Adrenal gland (tissue), 9 donors: ENCODE measurements at regions not wholly inside any gene's neighbourhood (a gene's known extent, or its start where the extent isn't known, plus 50 kb on each side); places are given as distances from the start of the nearest gene placed in this dataset.

Experiments
- DNase-seq, 7 donors: peaks; one replicate each; pipeline ENCODE4 v3.0.0-alpha.2; 2019 to 2020
- H3K27ac ChIP-seq, 5 donors: fragments of 200-600 bp; sonication (generic) in 4 of 5; 1 replicate in 3 of 5; 2 replicates in 2 of 5; pipeline versions ENCODE4 v1.5.1 to v1.8.0; 2016 to 2020; ENCODE audit warnings: mild to moderate bottlenecking in 1 of 5
- H3K27me3 ChIP-seq: fragments of 200-600 bp; 2 replicates; pipeline ENCODE4 v1.8.0; 2021
- H3K36me3 ChIP-seq, 2 donors: fragments of 200-600 bp; replicated peaks in 1 of 2; 1 replicate in 1 of 2; 2 replicates in 1 of 2; pipeline versions ENCODE4 v1.5.1 to v1.8.0; 2018 to 2022
- H3K4me1 ChIP-seq, 2 donors: fragments of 200-600 bp; replicated peaks in 1 of 2; 1 replicate in 1 of 2; 2 replicates in 1 of 2; pipeline versions ENCODE4 v1.5.1 to v1.8.0; 2018 to 2021
- H3K4me3 ChIP-seq, 4 donors: fragments of 200-600 bp; sonication (generic) in 3 of 4; one replicate each; pipeline ENCODE4 v1.5.1; 2016 to 2018
- H3K9me3 ChIP-seq, 3 donors: fragments of 200-600 bp; sonication (generic) in 1 of 3; replicated peaks in 1 of 3; 1 replicate in 2 of 3; 2 replicates in 1 of 3; pipeline versions ENCODE4 v1.5.1 to v1.8.0; 2016 to 2021
- CTCF ChIP-seq, 6 experiments: fragments of 450-650 bp in 4 of 6; fragments of 200-600 bp in 2 of 6; sonication (generic) in 1 of 6; IDR thresholded peaks; 1 replicate in 5 of 6; 2 replicates in 1 of 6; pipeline versions ENCODE4 v1.5.1 to v1.8.0; 2016 to 2021; ENCODE audit warnings: antibody characterized with exemption in 6 of 6, mild to moderate bottlenecking in 2 of 6, moderate library complexity in 1 of 6
- POLR2A ChIP-seq, 2 donors: fragments of 450-650 bp; IDR thresholded peaks; one replicate each; pipeline ENCODE4 v1.6.1; 2017; ENCODE audit warnings: antibody characterized with exemption in 2 of 2, mild to moderate bottlenecking in 2 of 2, moderate library complexity in 1 of 2
- WGBS, 4 donors: extraction: QIAGEN DNeasy Blood & Tissue Kit in 2 of 4; methylation state at CpG; one replicate each; pipeline versions ENCODE4 v1.1.5 to v1.1.7; 2013 to 2017; 5-methylcytosine and 5-hydroxymethylcytosine counted together
- intact Hi-C, 2 donors: fragments of 100-400 bp; cut with DNase I; formaldehyde crosslinking; loops; one replicate each; pipeline versions ENCODE4 v1.14.1 to v1.15.0; 2022 to 2023
- donor health status: healthy with polysubstance abuse.
- donor health status: Bipolar disorder and iron deficiency.
- donor health status: DM: yes; HTN: yes; CAD: no.
- donor health status: DM: no; HTN: no; CAD: no.
- donor health status: DM: no; HTN: no; CAD: no.

- H3K27ac ChIP-seq, result no peak overlapping the region
- no peaks in the 10 kb centered on the region for H3K4me1 ChIP-seq
- TF ChIP-seq CTCF (IDR thresholded peaks at IDR 0.05), result no peak
- TF ChIP-seq POLR2A (IDR thresholded peaks at IDR 0.05), result no peak
- 91 to 95% (median 94%) methylated on average over 3 of the region's 3 CpGs for WGBS, 4 donors
- no peak for DNase-seq
- H3K27me3 ChIP-seq, result no peaks in the 10 kb centered on the region
- H3K9me3 ChIP-seq, result no peaks in the 10 kb centered on the region
- H3K4me3 ChIP-seq, result no peak overlapping the region
- no peaks in the 10 kb centered on the region for H3K36me3 ChIP-seq
- intact Hi-C loops, result no loop called here
Observed at GRCh38 chr3:18079062-18079461, 336.6 kb upstream of the TBC1D5 start.

- H3K36me3 ChIP-seq, result no peaks in the 10 kb centered on the region
- H3K27ac ChIP-seq, result no peak overlapping the region
- no peaks in the 10 kb centered on the region for H3K9me3 ChIP-seq
- no peak for DNase-seq
- TF ChIP-seq CTCF (IDR thresholded peaks at IDR 0.05), result no peak
- TF ChIP-seq POLR2A (IDR thresholded peaks at IDR 0.05), result no peak
- H3K4me1 ChIP-seq, result no peaks in the 10 kb centered on the region
- WGBS, 4 donors, result 34 to 38% (median 37%) methylated on average over 7 of the region's 7 CpGs
- H3K4me3 ChIP-seq, result no peak overlapping the region
- intact Hi-C loops, result no loop called here
- no peaks in the 10 kb centered on the region for H3K27me3 ChIP-seq
Observed at GRCh38 chr3:18077128-18077840, 334.9 kb upstream of the TBC1D5 start.

GRCh38 chr3:18076301-18076700, 333.9 kb upstream of the TBC1D5 start:
- Histone ChIP-seq H3K27me3 (no peaks in the 10 kb centered on the region), H3K4me1 (no peaks in the 10 kb centered on the region), H3K36me3 (no peaks in the 10 kb centered on the region), H3K9me3 (no peaks in the 10 kb centered on the region), H3K4me3 (no peak overlapping the region), H3K27ac (no peak overlapping the region)
- DNase-seq, result no peak
- 92 to 93% (median 92%) methylated on average over 1 of the region's 1 CpG for WGBS, 4 donors
- intact Hi-C loops, result no loop called here
- no peak for TF ChIP-seq CTCF (IDR thresholded peaks at IDR 0.05)
- TF ChIP-seq POLR2A (IDR thresholded peaks at IDR 0.05), result no peak

GRCh38 chr3:18075799-18076198, 333.4 kb upstream of the TBC1D5 start:
- no peak overlapping the region for H3K27ac ChIP-seq
- H3K4me3 ChIP-seq, result no peak overlapping the region
- H3K36me3 ChIP-seq, result no peaks in the 10 kb centered on the region
- no peaks in the 10 kb centered on the region for H3K9me3 ChIP-seq
- no peaks in the 10 kb centered on the region for H3K27me3 ChIP-seq
- intact Hi-C loops, result no loop called here
- TF ChIP-seq CTCF (IDR thresholded peaks at IDR 0.05) (no peak), POLR2A (IDR thresholded peaks at IDR 0.05) (no peak)
- DNase-seq, result no peak
- 90 to 100% (median 95%) methylated on average over 1 of the region's 1 CpG for WGBS, 4 donors
- H3K4me1 ChIP-seq, result no peaks in the 10 kb centered on the region
